ENCODE measurements at regions not wholly inside any gene's neighbourhood (a gene's known extent, or its start where the extent isn't known, plus 50 kb on each side); places are given as distances from the start of the nearest gene placed in this dataset.
"Not testable (repeated sequence)": the region's sequence is repeated elsewhere in the genome, so short reads cannot be mapped to it uniquely, and the experiment has no call there.

DNA sequence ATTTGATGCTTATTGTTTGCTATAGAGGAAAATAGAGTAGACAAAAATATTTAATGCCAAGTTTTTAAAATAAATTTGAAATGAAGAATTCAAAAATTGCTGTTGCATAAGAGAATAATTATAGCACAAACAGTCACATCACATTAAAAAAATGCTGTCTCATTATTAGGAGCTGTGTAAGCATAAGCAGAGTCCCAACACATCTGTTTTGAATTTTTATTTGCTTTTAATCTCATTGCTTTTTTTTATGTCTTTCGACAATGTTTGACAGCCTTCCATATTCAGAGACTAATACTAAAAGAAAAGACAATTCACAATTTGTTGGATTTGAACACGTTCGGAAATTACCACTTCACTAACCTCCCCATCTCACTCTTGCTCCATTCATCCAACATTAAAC is 143.5 kb downstream of the TFPI2 start:
- no peak for DNase-seq (ENCODE audit: low spot score)

DNA sequence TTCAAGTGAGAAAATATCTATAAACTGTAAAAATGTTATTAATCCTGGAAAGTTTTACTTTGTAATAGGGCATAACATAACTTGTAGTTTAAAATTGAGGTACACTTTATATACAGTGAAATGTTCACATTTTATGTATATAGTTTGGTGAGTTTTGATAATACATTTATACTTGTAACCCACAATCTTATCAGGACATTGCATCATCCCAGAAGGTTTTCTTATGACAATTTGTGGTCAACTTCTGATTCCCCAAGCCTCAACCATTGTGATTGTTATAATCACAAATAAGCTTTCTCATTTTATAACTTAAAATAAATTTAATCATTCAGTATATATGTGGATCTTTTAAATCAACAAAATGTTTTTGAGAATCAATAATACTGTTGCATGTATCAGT is 151.1 kb downstream of the TFPI2 start:
- no peak for DNase-seq (ENCODE audit: low spot score)

DNA sequence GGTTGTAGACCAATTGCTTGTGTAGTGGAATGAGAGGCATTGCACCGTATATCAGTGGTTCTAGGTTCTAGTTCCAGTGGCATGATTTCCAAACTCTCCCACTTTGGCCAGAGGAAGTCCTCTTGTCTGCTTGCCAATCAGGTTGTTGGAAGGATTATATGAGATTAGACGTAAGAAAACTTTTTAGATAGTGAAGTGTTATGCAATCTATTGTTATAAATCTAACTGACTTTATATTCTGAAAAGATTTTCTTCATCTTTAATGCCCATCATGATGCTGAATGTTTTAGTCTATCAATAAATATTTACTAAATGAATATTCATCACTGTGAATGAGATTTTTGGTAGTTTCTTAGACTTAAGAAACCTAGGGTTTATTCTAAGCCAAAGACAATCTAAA is 152.6 kb downstream of the TFPI2 start:
- no peak for DNase-seq (ENCODE audit: low spot score)

DNA sequence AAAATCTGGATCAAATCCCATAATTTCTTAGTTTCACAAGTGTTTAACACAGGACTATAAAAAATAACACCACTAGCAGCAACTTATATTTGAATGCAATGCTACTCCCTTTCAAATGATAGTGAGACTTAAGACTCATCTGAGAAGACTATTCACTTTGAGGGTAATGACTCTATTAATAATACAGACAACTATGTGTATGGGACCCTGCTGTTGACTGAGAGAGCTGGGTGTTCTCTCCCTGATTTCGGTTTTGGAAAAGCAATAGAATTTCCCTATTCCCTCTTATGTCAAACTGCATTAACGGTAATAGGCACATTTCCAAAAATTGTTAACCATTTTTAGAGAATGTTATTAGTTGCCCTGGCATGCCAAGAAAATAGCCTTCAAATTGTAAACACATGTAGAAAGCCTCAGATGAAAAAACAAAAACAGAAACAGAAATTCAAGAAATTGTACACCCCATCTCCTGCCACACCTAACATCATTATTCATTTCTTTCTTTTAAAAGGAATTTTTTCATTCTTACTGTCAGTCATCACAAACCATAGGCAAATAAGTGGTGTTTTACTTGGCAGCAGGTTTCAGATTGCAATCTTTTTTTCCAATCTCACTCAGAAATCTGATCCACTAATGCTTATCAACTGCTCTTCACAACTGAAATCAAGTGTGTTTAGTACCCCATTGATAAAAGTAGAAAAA is 153.7 kb downstream of the TFPI2 start:
- no peak for DNase-seq (ENCODE audit: low spot score)

DNA sequence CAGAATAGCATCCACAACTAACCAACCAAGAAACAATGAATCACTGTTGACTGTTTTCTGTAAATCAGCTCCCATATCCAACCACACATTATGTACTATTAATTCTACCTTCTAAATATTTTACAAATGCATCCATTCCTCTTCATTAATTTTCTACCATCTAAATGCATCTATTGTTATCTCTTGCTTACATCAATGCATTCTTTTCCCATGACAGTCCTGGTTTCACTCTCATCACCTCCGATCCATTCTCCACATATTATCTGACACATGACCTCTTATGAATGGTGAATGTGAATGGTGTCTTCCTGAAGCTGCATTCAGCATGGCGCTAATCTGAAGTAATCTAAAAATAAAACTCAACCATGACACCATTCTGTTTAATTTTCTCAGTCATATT is 153.8 kb upstream of the CALCR start:
- peak; percentile 66 for DNase-seq (ENCODE audit: low spot score)

DNA sequence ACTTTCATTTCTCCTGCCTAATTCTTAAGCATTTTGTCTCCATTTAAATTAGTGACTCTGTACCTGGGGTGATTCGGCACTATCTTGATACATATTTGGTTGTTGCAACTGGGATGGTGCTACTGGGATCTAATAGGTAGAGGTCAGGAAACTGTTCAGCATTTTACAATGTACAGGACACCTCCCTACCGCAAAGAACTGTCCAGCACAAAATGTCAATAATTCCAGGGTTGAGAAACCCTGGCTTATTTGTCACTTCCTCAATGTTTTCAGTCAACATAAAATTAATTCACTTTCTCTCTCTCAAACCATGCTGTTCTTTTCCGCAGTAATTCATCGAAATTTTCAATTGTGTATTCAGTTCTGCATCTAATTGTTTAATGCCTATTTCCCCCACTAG is 151.4 kb upstream of the CALCR start:
- no peak for DNase-seq (ENCODE audit: low spot score)

DNA sequence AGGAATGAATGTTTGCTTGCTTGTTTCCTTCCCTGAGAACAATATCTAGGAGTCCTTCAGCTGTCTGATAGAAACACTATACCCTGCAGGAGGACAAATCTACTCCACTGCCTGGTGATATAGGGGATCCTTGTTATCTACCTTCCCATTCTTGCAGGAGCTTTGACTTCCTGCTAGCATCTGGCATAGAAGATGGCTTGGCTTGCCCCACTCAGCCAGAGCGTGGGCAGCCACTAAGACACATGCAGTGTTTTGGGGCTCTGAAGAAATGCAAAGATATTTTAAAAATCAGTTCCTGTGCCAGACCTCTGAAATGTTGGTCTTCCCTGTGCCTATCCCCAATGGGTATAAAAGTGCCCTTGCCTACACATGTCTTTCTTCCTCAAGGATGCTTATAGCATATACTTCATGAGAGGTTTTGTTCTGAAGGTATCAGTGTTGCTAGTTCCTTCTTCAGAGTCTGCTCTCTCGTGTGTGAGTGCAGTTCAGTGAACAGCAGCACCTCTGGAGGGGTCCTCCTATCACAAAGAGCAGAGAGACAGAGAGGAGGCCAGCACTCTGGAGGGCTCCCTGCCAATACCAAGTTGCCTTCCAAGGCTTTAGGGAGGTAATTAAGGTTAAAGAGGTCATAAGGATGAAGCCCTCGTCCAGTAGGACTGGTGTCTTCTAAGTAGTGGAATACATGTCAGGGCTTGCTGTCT is 149.1 kb upstream of the CALCR start:
- no peak for DNase-seq (ENCODE audit: low spot score)

DNA sequence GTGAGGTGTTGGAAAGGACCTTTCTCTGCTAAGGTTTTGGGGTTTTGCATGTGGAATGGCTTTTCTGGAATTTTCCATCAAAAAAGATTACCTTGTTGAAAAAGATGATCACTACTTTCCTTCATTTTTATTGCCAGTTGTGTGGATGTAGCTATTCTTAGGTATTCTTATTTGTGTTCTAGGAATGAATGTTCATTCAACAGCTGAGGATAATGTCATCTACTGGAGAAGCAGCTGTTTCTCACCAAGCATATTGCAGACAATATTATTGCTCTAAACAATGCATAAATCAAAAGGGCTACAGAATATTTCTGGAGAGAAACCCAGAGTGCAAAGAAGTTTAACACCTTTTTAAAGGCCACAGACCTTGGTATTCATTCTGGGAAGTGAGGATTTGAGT is 145.6 kb upstream of the CALCR start:
- DNase-seq (ENCODE audit: low spot score) = no peak

DNA sequence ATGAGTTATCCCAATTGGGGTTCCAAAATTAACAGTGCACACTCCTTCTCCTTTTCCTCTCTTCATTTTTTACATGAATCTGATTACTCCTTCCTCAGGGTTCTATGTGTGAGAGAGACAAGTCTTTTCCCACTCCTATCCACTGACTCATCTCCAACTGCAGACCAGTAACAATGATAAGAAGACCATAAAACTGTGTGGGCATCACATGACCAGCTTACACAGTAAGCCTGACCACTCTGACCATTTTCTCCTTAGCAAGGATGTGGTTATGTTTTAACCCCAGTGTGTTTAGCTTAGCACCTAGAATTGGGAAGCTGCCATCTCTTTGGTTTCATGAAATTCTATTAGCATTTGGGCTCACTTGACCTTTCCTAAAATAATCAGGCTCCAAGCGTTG is 145.0 kb upstream of the CALCR start:
- DNase-seq (ENCODE audit: low spot score) = peak; percentile 71

DNA sequence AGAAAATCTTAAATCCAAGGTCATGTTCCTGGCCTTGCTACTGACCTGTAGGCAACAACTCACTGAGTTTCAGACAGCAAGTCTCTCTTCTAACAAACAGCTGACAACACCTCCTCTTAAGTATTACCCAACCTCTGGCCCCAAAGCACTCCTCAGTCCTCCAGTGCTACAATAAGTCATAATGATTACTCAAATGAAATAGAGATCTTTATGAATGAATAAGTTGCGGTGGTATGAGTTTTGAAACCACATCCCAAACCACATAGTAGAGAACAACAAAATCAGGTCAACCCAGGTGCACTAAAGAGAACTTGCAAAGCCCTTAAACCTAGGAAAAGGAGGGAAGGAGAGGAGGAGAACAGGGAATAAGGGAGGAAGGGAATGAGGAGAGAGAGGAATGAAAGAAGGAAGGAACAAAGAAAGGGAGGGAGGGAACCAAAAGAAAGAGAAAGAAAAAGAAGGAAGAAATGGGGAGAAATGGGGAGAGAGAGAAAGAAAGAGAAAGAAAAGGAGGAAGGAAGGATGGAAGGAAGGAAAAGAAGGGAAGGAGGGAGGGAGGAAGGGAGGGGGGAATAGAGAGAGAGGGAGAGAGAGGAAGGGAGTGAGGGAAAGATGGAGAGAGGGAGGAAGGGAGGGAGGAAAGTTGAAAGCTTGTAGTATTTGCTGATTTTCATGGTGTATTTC is 142.8 kb upstream of the CALCR start:
- no peak for DNase-seq (ENCODE audit: low spot score)

DNA sequence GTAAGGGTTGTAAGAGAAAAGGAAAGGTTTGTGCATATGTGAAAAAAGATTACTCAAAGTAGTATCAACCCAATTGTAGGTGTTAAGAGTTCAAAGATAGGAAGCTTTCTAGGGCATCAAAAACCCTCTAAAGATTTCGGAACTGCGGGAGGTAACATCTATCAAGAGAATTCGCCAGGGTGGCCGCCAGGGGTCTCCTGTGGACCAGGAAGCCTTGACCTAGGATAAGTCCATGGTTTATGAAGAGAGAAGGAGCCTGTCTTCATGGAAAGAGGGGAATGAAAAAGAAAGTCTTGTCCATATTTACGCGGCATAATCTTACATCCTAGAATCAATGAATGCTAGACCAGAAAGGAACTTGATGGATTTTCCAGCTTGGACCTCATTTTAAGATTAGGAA is 140.7 kb upstream of the CALCR start:
- peak; percentile 28 for DNase-seq (ENCODE audit: low spot score)

DNA sequence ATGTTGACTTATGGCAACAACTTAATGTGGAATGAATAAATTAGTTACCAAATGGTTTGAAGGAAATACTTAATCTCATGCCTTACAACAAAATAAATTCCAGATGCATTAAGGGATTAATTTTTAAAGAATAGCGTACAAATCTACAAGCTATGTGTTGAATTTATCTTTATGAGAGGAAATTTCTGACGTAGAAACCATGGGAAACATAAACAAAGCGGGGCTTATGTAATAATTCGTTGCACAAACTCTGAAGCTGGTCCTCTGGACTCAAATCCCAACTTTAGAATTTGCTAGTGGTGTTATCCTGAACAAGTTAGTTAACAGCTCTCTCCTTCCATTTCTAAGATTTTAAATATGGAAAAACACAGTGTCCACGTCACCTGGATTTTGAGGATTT is 137.4 kb upstream of the CALCR start:
- DNase-seq (ENCODE audit: low spot score) = no peak

DNA sequence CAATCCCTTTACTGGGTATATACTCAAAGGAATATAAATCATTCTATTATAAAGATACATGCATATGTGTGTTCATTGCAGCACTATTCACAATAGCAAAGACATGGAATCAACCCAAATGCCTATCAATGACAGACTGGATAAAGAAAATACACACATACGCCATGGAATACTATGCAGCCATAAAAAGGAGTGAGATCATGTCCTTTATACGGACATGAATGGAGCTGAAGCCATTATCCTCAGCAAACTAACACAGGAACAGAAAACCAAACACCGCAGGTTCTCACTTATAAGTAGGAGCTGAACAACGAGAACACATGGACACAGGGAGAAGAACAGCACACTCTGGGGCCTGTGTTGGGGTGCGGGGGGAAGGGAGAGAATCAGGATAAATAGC is 133.7 kb upstream of the CALCR start:
- not testable (repeated sequence) for DNase-seq (ENCODE audit: low spot score)

DNA sequence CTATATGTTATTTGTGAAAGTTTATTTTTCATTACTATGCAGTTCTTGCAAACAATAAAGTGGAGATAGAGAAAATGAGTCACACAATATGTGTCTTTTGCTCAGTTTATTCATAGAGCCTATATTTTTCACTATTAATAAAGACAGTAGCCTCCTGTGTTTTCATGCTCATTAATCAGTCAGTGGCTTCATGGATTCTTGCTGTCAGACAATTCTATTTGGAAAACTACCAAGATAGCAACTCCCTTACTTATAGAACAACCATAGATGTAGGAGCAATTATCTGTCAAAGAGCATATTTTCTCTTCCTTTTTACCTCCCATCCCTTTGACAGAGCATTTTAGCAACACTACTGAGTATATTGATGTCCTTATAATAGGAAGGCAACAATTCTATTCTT is 132.7 kb upstream of the CALCR start:
- DNase-seq (ENCODE audit: low spot score) = peak; percentile 54

DNA sequence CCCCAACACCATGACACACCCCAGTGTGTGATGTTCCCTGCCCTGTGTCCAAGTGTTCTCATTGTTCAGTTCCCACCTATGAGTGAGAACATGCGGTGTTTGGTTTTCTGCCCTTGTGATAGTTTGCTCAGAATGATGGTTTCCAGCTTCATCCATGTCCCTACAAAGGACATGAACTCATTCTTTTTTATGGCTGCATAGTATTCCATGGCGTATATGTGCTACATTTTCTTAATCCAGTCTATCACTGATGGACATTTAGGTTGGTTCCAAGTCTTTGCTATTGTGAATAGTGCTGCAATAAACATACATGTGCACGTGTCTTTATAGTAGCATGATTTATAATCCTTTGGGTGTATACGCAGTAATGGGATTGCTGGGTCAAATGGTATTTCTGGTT is 131.6 kb upstream of the CALCR start:
- DNase-seq (ENCODE audit: low spot score) = not testable (repeated sequence)

DNA sequence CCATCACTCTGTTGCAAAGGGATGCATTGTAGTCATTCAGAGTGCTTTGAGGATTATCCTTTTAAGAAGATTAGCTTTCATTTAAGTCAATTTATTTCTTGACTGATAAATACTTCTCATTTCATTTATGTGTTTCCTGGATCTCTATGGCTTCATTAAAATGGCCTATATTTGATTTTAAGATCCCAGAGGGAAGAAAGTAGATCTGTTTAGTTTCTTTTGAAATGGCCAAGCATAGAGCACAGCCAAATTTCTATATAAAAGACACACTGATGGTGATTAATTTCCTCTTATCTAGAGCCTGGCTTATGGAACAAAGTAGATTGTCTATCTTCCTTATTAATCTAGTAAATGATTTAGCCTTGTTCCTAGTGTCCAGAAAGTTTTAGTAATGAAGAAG is 129.7 kb upstream of the CALCR start:
- DNase-seq (ENCODE audit: low spot score) = no peak

DNA sequence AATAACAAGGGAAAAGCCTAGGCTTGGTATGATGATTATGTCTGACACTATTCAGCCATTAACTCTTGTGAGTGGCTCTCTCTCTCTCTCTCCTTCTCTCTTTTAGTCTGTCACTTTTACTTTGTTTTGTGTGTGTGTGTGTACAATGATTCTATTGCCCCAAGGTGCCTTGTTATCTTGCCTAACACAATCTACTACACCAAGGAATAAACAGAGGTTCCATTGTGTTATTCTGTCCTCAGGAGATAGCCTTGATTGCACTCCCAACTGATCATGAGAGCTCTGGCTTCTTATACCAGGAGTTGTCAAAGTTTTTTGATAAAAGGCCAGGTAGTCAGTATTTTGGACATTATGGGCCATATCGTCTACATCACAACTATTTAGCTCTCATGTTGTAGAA is 123.4 kb upstream of the CALCR start:
- peak; percentile 25 for DNase-seq (ENCODE audit: low spot score)

DNA sequence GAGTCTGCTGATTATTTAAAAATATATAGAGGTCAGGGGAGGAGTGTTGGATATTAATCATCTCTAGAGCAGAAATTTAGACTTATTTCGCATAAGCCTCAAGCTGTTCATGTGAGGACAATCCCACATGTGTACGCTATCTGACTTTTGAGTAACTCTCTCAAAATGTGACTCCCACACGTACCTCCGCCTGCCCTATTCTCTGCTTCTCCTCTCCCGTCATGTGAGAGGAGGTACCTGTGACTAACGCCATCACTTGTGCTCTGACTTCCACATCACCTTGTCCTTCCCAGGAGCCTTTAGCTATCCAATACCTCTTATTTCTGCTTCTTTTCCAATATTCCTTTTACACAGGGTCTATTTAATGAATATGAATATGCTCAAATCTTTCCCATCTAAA is 119.3 kb upstream of the CALCR start:
- no peak for DNase-seq (ENCODE audit: low spot score)

DNA sequence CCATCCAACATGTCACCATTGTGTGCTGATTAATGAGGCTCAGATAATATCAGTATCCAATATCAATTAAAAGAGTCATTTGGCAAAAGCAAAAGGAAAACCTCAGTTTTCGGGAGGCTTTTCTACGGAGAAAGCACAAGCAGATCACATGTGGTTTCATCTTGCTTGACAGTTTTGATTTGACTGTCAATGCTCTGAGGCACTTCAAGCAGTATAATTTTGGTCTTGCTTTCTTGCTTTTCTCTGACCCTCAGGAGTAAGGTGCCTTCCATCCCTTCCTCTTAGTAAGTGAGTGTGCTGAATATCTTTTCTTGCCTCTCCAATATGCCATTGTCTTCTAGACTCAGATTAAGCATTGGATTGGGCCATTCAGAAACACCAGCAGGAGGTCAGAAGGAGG is 115.5 kb upstream of the CALCR start:
- no peak for DNase-seq (ENCODE audit: low spot score)

DNA sequence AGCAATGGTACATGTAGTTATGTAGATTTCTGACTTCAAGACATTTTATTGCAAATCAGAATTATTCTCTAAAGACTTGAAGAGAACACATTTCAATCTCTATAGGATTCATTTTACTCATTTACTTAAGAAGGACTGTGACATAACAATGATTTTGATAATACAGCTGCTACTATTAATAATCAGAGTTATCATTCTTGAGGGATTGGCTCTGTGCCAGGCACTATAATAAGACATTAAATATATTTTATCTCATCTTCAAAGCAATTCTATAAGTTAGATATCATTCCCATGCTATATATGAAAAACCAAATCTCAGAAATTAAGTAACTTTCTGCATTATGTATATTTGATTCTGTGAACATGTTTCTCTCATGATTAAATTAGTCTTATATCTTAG is 103.7 kb upstream of the CALCR start:
- DNase-seq (ENCODE audit: low spot score) = no peak

DNA sequence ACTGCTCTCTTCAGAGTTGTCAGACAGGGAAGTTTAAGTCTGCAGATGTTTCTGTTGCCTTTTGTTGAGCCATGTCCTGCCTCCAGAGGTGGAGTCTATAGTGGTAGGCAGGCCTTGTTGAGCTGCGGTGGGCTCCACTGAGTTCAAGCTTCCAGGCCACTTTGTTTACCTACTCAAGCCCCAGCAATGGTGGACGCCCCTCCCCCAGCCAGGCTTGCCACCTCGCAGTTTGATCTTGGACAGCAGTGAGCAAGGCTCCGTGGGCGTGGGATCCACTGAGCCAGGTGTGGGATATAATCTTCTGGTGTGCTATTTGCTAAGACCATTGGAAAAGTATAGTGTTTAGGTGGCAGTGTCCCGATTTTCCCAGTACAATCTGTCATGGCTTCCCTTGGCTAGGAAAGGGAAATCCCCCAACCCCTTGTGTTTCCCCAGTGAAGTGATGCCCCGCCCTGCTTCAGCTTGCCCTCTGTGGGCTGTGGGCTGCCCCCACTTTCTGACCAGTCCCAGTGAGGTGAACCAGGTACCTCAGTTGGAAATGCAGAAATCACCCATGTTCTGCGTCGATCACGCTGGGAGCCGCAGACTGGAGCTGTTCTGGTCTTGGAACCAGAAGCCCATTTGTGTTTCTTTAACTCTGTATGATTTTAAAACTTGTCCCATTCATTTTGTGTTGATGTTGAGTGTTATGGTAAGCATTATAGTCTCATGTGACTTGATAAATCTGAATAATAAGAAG is 89.2 kb upstream of the CALCR start:
- no peak for DNase-seq (ENCODE audit: low spot score)

DNA sequence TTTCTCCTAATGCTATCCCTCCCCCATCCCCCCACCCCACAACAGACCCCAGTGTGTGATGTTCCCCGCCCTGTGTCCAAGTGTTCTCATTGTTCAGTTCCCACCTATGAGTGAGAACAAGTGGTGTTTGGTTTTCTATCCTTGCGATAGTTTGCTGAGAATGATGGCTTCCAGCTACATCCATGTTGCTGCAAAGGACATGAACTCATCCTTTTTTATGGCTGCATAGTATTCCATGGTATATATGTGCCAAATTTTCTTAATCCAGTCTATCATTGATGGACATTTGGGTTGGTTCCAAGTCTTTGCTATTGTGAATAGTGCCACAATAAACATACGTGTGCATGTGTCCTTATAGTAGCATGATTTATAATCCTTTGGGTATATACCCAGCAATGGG is 83.6 kb upstream of the CALCR start:
- DNase-seq (ENCODE audit: low spot score) = not testable (repeated sequence)
